GM12874 (cell line): ENCODE measurements at regions not wholly inside any gene's neighbourhood (a gene's known extent, or its start where the extent isn't known, plus 50 kb on each side); places are given as distances from the start of the nearest gene placed in this dataset.

Source experiments
- TF ChIP-seq, protein P1 (sequence below): IDR thresholded peaks from 2 replicates; pipeline ENCODE4 v1.5.1; 2011; ENCODE audit warnings: low read depth, mild to moderate bottlenecking, control low read depth, low read length, moderate library complexity; ENCODE audit not compliant: insufficient read depth

DNA sequence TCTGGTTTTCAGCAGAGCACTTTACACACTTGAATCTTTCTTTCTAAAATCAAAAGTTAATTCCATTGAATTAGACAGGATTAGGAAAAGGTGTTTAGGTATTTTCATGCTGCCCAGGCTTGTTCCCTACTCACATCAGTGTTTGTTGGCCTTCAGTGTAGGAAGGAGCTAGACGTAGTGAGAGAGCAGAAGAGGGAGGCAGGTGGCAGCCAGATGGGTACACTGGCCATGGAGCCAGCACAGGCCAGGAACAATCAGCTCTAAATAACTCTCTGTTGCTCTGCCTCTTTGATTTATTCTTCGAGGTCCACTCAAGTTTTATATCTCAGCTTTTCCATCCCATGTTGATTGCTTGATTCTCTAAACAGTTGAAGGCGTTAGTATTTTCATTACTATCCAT is 529.6 kb downstream of the PSAT1 start:
- TF ChIP-seq, protein P1, sequence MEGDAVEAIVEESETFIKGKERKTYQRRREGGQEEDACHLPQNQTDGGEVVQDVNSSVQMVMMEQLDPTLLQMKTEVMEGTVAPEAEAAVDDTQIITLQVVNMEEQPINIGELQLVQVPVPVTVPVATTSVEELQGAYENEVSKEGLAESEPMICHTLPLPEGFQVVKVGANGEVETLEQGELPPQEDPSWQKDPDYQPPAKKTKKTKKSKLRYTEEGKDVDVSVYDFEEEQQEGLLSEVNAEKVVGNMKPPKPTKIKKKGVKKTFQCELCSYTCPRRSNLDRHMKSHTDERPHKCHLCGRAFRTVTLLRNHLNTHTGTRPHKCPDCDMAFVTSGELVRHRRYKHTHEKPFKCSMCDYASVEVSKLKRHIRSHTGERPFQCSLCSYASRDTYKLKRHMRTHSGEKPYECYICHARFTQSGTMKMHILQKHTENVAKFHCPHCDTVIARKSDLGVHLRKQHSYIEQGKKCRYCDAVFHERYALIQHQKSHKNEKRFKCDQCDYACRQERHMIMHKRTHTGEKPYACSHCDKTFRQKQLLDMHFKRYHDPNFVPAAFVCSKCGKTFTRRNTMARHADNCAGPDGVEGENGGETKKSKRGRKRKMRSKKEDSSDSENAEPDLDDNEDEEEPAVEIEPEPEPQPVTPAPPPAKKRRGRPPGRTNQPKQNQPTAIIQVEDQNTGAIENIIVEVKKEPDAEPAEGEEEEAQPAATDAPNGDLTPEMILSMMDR = no peak

DNA sequence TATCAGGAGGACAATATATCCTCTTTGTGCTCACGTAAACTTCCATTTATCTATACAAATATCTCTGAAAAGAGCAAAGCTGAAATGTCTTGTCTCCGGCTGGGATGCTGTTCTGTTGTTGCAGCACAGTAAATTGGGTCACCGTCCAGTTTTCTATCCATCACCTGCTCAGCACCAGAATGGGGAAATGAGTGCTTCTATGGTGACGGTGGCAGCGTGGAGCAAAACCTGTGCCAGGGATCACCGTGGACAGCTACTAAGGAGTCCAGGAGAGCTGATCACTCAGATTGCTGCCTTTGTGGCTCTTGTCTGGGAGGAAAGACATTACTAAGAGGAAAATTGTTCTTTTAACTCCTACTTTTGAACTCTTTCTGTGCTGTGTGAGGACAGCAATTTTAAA is 531.6 kb downstream of the PSAT1 start:
- TF ChIP-seq, protein P1 = no peak

DNA sequence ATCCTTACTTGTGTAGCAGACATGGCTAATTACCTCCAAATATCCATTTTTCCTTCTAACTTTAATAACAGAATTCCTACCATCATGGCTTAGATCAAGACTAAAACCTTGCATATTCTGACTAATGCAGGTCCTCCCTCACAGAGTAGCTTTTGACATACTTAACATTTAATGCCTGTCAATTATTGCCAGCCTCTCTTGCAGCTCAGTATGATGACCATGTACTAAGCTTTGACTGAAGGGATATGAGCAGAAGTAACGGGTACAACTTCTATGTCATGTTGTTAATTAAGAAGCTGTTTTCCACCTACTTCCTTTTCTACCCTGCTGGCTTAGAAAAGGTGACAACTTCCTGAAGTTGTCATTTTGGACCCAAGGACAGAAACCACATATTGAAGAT is 533.4 kb downstream of the PSAT1 start:
- TF ChIP-seq, protein P1 = no peak

DNA sequence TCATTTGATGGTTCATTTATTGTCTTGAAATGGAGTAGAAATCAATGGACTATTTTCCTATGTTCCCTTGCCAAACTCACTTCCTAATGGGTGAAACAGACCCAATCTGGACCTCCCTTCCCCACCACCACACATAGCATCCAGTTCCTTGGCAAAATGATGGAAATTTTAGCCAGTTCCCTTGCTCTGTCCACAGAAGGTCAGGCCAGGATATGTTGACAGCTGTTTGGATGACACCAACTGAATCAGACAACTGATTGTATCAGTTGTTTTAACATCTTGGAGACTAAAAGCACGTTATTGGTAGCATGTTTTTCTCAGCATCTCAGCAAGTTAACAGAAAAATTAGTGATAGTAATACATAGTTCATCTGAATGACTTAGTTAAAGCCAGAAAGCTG is 534.8 kb downstream of the PSAT1 start:
- TF ChIP-seq, protein P1 = no peak

DNA sequence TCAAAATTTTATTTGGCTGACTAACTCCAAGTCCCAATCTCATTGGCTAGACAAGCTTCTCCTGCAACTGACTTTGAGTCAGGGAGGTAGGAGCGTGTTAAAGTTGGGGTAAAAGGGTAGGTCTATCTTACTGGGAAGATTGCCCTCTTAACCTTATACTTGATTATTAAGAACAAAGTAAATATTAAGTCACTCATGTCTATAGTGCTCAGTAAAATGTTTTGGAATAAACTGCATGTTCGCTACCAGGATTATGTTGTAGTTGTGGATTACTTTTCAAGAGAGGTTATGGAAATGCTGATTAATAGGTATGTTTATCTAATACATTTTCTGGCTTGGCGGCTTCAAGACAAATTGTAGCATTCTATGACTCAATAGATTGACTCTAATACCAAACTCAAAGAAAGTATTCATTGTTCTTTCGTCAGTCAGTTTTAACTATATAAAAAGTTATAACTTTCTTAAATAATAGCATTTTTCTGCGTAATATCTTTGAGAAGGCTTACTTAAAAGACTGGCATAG is 539.1 kb downstream of the PSAT1 start:
- TF ChIP-seq, protein P1 = no peak

DNA sequence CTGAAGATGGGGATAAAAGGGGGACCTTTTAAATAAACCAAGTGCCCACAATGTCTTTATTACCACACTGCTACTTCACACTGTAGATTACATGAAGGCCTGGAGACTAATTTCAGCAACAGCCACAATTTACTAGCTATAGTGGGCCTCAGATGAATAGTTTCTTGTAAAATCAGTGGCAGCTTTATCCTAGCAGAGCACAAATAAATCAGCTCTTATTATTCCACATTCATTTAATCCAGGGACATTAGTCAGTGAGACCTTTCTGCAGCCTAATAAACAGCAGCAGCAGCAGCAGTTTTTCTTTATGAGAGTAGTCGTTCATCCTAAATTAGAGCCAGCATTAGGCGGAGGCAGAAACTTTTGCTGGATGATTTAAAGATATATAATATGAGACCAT is 542.3 kb downstream of the PSAT1 start:
- TF ChIP-seq, protein P1 = no peak

DNA sequence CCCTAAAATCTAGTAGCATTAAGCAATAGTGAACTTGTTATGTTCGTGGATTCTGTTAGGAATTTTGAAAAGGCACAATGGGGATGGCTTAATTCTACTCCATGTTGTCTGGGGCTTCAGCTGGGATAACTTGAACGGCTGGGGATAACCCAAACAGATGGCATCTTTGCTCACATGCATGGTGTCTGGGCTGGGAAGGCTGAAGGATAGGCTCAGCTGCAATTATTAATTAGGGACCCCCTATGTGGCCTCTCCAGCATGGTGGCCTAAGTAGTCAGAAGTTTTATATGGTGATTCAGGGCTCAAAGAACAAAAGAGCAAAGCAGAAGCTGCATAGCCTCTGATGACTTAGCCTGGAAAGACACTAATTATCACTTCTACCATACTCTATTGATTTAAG is 551.1 kb downstream of the PSAT1 start:
- TF ChIP-seq, protein P1 = no peak

DNA sequence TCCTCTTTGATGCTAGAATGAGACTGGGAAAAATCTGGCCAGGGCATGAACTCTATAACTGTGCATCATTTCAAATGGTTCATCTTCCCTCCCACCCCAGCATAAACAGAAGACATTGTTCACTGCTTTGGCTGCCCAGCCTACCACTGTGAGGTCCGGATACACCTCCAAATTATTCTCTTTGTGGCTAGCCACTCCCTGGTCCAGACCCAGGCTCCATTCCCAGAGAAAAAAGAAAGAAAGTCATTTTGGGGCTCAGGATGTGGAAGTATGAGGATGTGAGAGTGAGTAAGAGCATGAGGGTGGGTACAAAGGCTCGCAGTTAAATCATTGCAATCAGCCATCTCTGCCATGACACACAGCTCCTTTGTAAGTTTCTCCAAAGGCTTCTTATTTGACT is 559.2 kb downstream of the PSAT1 start:
- TF ChIP-seq, protein P1 = no peak
